Hepatocyte (in vitro differentiated cells): ENCODE measurements at regions not wholly inside any gene's neighbourhood (a gene's known extent, or its start where the extent isn't known, plus 50 kb on each side); places are given as distances from the start of the nearest gene placed in this dataset.

ENCODE experiments used
- DNase-seq: peaks from one replicate; pipeline ENCODE4 v3.0.0-alpha.2; 2016; ENCODE audit warnings: low spot score
- H2AFZ ChIP-seq: fragments of 200-600 bp; sonication (generic); 2 replicates; pipeline ENCODE4 v1.6.0; 2016; ENCODE audit warnings: antibody characterized with exemption, mild to moderate bottlenecking
- H3K27ac ChIP-seq: fragments of 200-600 bp; sonication (generic); 2 replicates; pipeline ENCODE4 v1.5.1; 2016; ENCODE audit warnings: mild to moderate bottlenecking
- H3K27me3 ChIP-seq: fragments of 200-600 bp; sonication (generic); 2 replicates; pipeline ENCODE4 v1.6.1; 2016
- H3K36me3 ChIP-seq: fragments of 200-600 bp; sonication (generic); replicated peaks from 2 replicates; pipeline ENCODE4 v1.5.1; 2016; ENCODE audit warnings: low read depth; ENCODE audit not compliant: insufficient read depth
- H3K4me1 ChIP-seq: fragments of 200-600 bp; sonication (generic); 2 replicates; pipeline ENCODE4 v1.5.1; 2016; ENCODE audit warnings: mild to moderate bottlenecking, moderate library complexity; ENCODE audit not compliant: insufficient read depth
- H3K4me2 ChIP-seq: fragments of 200-600 bp; sonication (generic); 2 replicates; pipeline ENCODE4 v1.6.0; 2016
- H3K4me3 ChIP-seq: fragments of 200-600 bp; sonication (generic); 2 replicates; pipeline ENCODE4 v1.5.1; 2016; ENCODE audit warnings: mild to moderate bottlenecking
- H3K79me2 ChIP-seq: fragments of 200-600 bp; sonication (generic); 2 replicates; pipeline ENCODE4 v1.6.0; 2017; ENCODE audit warnings: mild to moderate bottlenecking
- H3K9me2 ChIP-seq: fragments of 200-600 bp; sonication (generic); replicated peaks from 2 replicates; pipeline ENCODE4 v1.6.0; 2017; ENCODE audit warnings: mild to moderate bottlenecking; ENCODE audit not compliant: insufficient read depth
- H3K9me3 ChIP-seq: fragments of 200-600 bp; sonication (generic); 2 replicates; pipeline ENCODE4 v1.5.1; 2016; ENCODE audit warnings: low read depth, mild to moderate bottlenecking
- H4K20me1 ChIP-seq: fragments of 200-600 bp; sonication (generic); 2 replicates; pipeline ENCODE4 v1.6.0; 2016; ENCODE audit warnings: mild to moderate bottlenecking; ENCODE audit not compliant: insufficient read depth, poor library complexity, severe bottlenecking
- CTCF ChIP-seq: fragments of 200-600 bp; sonication (generic); IDR thresholded peaks from 2 replicates; pipeline ENCODE4 v1.5.1; 2016; ENCODE audit warnings: antibody characterized with exemption, mild to moderate bottlenecking; ENCODE audit not compliant: poor library complexity
- EZH2 ChIP-seq: fragments of 200-600 bp; sonication (generic); IDR thresholded peaks from 2 replicates; pipeline ENCODE4 v1.6.1; 2016; ENCODE audit warnings: antibody characterized with exemption, mild to moderate bottlenecking, borderline replicate concordance
- EZH2phosphoT487 ChIP-seq: fragments of 200-600 bp; sonication (generic); IDR thresholded peaks from one replicate; pipeline ENCODE4 v1.6.1; 2018; ENCODE audit warnings: antibody characterized with exemption, mild to moderate bottlenecking, low read depth, moderate library complexity; ENCODE audit not compliant: unreplicated experiment, severe bottlenecking
- WGBS: methylation state at CpG from one replicate; pipeline ENCODE4 v1.1.6; 2016; ENCODE audit warnings: low lambda C conversion rate; ENCODE audit errors: missing lambda C conversion rate; 5-methylcytosine and 5-hydroxymethylcytosine counted together

DNA sequence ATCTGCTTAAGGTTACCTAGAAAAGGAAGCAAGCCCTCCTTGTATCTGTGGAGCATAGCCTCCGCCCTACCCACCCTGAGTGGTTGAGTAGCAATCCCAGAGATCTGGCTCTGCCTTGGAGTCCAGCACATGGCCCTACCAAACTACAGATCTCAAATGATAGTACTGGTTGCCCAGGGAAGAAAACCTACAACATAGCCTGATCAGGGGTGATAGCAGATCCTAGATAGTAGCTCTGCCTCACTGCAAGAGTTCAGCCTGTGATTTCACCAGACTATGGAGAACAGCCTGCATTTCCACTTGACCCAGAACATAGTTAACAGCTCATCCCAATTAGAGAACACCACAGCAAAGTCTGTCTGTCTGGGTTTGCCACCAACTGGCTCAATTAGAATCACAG, 279.5 kb downstream of the ETNK1 start:
- H2AFZ ChIP-seq: no peak overlapping the region

GRCh38 chr12:22916241-22916640, 291.3 kb downstream of the ETNK1 start:
- Histone ChIP-seq H4K20me1 (no peaks in the 10 kb centered on the region), H3K79me2 (no peaks in the 10 kb centered on the region), H3K27me3 (no peaks in the 10 kb centered on the region), H3K4me3 (no peak overlapping the region), H3K36me3 (no peaks in the 10 kb centered on the region), H3K4me1 (no peaks in the 10 kb centered on the region), H2AFZ (no peak overlapping the region), H3K9me2 (no peaks in the 10 kb centered on the region), H3K4me2 (no peak overlapping the region), H3K27ac (no peak overlapping the region), H3K9me3 (no peaks in the 10 kb centered on the region)
- WGBS: 57% methylated on average over 4 of the region's 4 CpGs
- TF ChIP-seq EZH2: no peak
- TF ChIP-seq EZH2phosphoT487: no peak
- TF ChIP-seq CTCF: no peak
- DNase-seq: no peak

More for the DNA sequence above, 279.5 kb downstream of the ETNK1 start:
- Histone ChIP-seq H3K36me3 (no peaks in the 10 kb centered on the region), H3K27me3 (no peaks in the 10 kb centered on the region), H4K20me1 (no peaks in the 10 kb centered on the region), H3K9me3 (no peaks in the 10 kb centered on the region), H3K27ac (no peak overlapping the region), H3K4me3 (no peak overlapping the region), H3K79me2 (no peaks in the 10 kb centered on the region), H3K4me2 (no peak overlapping the region), H3K4me1 (no peaks in the 10 kb centered on the region), H3K9me2 (no peaks in the 10 kb centered on the region)
- WGBS: 95% methylated on average over 1 of the region's 1 CpG
- DNase-seq: no peak
- TF ChIP-seq EZH2 (no peak), EZH2phosphoT487 (no peak), CTCF (no peak)

DNA sequence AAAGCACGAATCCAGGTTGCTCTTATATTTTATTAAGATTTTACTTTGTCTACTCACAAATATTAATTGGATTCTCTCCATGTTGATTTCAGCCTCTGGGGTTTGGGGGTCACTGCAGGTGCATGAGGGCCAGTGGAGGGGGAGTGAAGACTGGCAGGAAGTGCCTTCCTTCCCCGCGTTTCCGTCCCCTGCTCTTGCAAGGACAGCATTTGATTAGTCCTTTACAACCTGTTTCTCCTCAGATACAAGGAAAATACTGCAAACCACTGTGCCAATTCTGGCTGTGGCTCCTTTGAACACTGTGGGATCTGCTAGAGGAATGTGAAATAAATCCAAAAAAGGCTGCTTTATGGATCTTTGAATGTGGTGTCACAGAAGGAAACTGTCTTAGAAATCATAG, 291.8 kb downstream of the ETNK1 start:
- Histone ChIP-seq H3K4me1 (no peaks in the 10 kb centered on the region), H3K9me2 (no peaks in the 10 kb centered on the region), H3K9me3 (no peaks in the 10 kb centered on the region), H3K27ac (no peak overlapping the region), H3K36me3 (no peaks in the 10 kb centered on the region), H4K20me1 (no peaks in the 10 kb centered on the region), H3K79me2 (no peaks in the 10 kb centered on the region), H3K27me3 (no peaks in the 10 kb centered on the region), H3K4me3 (no peak overlapping the region), H2AFZ (no peak overlapping the region), H3K4me2 (no peak overlapping the region)
- no peak for TF ChIP-seq EZH2phosphoT487
- TF ChIP-seq CTCF: no peak
- no peak for TF ChIP-seq EZH2
- no peak for DNase-seq
- WGBS: 71% methylated on average over 4 of the region's 4 CpGs

- Histone ChIP-seq H2AFZ (no peak overlapping the region), H3K79me2 (no peaks in the 10 kb centered on the region), H3K27ac (peak overlapping the region; percentile 55), H3K4me2 (no peak overlapping the region), H3K36me3 (no peaks in the 10 kb centered on the region), H3K4me3 (no peak overlapping the region), H3K9me2 (no peaks in the 10 kb centered on the region), H3K27me3 (no peaks in the 10 kb centered on the region), H4K20me1 (no peaks in the 10 kb centered on the region), H3K4me1 (no peaks in the 10 kb centered on the region), H3K9me3 (no peaks in the 10 kb centered on the region)
- WGBS: 74% methylated on average over 3 of the region's 3 CpGs
- TF ChIP-seq EZH2phosphoT487: no peak
- TF ChIP-seq CTCF: no peak
- no peak for TF ChIP-seq EZH2
- peak; percentile 31 for DNase-seq
Measured at GRCh38 chr12:22919883-22920282, 294.9 kb downstream of the ETNK1 start.
